Stimulated activated CD4-positive, alpha-beta T cell treated with anti-CD3 and anti-CD28 coated beads, Interleukin-12 subunit alpha, Interleukin-12 subunit beta, amount 100 ng/mL, for 24 hours (primary cell): ENCODE measurements at regions not wholly inside any gene's neighbourhood (a gene's known extent, or its start where the extent isn't known, plus 50 kb on each side); places are given as distances from the start of the nearest gene placed in this dataset.

Source experiments
- DNase-seq, 2 experiments: peaks; one replicate each; pipeline ENCODE4 v3.0.0-alpha.2; 2020; ENCODE audit warnings: low read depth in 2 of 2

- DNase-seq, result no peak
These were observed 1223.9 kb downstream of the BRD1 start for GRCh38 chr22:48603621-48604320.

DNA sequence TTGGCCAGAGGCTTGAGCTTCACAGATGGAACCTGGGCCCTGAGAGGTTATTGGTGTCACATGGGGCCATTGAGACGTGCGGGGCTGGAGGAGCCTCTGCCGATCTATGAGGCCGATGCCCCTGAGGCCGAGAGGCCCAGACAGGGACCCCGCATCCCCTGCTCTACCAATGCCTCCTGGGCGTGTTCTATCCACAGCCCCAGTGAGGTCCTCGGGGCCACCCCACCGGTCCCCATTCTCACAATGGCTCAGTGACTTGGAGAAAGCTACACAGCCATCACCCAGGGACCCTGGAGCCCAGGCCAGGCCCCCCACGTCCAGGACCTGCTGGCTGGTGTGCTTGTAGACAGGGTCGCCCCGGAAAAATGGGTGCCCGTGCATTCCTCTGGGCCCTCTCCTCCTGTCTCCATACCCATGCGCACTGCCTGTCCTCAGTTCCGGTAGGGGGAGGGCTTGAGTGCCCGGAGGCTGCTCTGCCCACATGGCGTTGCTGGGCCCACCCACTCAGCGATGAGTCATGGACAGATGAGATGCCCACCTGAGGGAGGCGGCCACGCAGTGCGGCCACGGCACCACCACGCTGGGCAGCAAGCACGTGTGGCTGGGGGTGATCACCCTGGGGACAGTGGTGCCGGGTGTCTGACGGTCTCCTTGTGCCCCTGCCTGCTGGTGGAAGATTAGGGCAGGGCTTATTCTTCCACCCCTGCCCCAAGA lies 1224.7 kb downstream of the BRD1 start:
- DNase-seq, result no peak

GRCh38 chr22:48600681-48601080 lies 1227.0 kb downstream of the BRD1 start:
- no peak for DNase-seq

GRCh38 chr22:48600171-48600570 lies 1227.5 kb downstream of the BRD1 start:
- DNase-seq, result no peak

DNA sequence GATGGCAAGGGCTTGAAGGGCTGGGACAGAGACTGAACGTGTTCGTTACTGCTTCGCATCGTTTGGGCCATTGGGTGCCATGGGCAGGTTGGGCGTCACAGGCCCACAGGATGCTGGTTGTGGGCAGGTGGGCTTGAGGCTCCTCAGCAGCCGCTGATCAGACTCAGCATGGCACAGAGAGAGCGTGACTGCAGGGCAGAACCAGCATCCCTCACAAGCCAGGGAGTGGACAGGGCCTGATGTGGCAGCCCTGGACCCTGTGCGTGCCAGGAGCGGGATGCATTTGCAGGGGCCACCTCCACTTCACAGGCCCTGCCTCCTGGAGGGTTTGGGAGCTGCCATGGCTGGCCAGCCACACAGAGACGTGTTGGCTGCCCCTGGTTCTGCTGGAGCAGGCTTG lies 1228.3 kb downstream of the BRD1 start:
- DNase-seq, result no peak

GRCh38 chr22:48596111-48596850 lies 1231.4 kb downstream of the BRD1 start:
- DNase-seq, result no peak

DNA sequence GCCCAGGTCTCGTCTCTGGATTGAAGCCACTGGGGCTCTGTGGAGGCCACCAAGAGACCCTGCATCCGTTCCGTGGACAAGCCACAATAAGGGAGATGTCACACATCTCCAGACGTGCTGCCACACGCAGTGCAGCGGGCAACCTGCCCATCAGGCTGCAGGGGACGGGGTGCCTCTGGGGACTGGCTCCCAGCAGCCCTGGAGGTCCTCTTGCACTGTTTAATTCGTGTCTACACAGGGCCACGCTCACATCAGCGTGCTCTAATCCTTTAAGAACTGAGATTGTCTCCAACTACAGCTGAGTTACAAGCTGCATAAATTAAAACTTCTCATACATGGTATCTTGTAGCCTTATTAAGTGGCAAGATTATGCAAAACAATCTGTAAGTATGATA lies 1232.2 kb downstream of the BRD1 start:
- DNase-seq, result no peak

GRCh38 chr22:48594757-48595510 lies 1232.7 kb downstream of the BRD1 start:
- DNase-seq, result no peak

- DNase-seq, result no peak
These were observed 1233.5 kb downstream of the BRD1 start for GRCh38 chr22:48594016-48594756.

GRCh38 chr22:48593551-48593950 lies 1234.1 kb downstream of the BRD1 start:
- DNase-seq, result no peak

DNA sequence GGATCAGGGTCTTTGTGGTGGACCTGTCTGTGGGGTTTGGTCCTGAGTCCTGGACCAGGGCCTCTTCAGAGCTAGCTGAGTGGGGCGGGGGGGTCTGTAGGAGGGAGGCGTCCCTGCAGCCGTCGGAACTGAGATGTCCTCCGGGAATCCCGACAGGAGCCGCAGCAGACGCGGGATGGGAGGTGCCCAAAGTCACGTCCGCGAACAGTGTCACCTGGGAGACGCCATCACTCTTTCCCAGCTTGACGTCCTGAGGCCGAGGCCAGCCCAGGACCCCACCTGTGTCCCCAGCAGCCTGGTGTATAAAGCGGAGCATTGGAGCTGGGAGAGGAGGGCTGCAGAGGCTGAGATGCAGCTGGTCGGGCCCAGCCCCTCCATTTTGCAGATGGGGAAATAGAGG lies 1234.7 kb downstream of the BRD1 start:
- no peak for DNase-seq

GRCh38 chr22:48592488-48592887 lies 1235.2 kb downstream of the BRD1 start:
- DNase-seq, result no peak

DNA sequence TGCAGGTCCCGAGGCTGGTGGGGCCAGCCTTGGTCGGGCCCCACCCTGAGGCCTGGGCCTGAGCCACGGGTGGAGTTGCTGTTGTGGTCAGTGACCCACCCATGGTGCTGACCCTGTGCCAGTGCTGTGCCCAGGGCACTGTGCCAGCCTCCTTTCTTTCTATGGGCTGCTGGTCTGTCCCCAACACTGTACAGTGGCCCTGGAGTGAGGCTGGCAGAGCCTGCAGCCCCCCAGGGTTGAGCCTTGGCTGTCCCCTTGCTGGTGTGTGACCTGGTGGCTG lies 1235.7 kb downstream of the BRD1 start:
- DNase-seq, result no peak

DNA sequence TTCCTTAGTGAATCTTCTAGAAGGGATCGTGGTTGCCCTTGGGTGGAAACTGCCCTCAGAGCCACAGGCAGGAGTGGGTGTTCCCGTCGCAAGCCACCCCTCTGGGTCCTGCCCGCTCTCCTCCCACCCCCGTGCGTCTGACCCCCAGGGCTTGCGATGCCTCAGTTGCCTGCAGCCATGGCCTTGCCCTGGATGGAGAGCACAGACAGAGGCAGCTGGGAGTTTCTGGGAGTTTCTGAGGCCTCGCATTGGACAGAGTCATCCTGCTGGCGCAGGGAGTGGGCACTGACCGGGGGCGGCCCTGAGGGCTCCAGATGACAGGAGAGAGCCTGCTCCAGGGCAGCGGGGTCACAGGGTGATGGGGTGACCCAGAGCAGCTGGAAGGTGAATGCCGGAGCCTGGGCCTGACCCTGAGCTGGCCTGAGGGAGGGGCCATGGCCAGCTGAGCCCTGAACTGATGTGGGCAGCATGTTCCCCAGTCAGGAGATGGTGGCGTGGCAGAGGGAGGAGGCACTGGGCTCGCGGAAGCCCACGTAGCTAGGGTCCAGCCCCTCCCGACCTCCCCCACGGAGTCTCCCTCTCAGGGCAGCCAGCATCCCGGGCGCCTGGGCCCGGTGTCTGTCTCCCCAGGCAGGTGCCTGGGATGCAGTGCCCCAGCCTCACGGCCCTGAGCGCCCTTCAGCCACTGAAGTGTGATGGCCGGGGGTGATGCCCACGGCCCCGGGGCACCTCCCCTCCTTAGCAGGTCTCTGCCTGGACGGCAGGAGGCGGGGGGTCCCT lies 1236.2 kb downstream of the BRD1 start:
- DNase-seq, result no peak

- no peak for DNase-seq
These were observed 1237.8 kb downstream of the BRD1 start for GRCh38 chr22:48589901-48590300.

- no peak for DNase-seq
These were observed 1238.7 kb downstream of the BRD1 start for GRCh38 chr22:48588878-48589450.

DNA sequence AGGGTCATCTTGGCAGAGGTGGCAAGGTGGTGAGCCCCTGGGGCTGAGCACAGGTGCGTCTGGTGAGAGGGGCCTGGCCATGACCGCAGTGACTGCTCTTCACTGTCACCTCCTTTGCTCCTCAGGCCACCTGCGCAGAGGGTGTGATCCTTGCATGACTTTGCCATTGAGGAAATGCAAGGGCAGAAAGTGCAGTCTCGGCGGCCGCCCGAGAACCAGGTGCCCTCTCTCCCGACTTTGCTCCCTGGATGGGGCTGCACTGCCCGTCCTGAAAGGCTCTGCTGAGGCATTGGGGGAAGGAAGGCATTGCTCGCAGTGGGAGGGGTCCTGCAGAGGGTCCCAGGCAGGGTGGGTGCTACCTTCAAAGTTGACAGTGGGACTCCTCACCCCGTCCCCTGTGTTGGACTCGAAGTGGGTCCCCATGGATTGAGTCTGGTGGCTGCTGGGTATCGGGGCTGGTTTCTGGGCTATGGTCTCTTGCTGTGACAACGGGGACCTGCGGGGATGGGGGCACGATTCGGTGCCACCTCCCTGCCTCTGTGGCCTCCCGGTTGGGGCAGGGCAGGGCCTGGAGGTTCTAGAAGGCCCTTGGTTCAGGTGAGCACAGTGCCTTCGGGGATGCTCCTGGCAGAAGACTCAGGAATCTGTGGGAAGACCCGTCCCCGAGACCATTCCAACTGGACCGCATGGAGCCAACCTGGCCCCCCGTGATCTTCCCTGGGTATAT lies 1239.4 kb downstream of the BRD1 start:
- DNase-seq, result no peak

- DNase-seq, result no peak
These were observed 1240.3 kb downstream of the BRD1 start for GRCh38 chr22:48587236-48587865.

DNA sequence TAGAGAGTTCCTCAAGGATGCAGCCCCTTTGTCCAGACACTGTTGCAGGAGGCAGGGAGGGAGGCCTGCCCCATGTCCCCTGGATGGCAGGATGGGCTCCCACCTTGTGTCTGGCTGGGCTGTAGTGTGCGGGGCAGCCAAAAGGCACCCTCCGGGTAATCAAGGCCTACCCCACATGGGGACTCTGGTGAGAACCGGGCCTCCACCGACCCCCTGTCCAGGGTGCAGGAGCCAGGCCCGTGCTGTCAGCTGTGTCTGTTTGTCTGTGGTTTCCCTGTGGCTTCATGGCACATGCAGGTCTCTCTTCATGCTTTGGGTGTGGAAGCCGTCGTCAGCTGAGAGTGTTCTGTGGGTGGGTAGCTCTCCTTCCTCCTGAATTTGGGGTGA lies 1240.9 kb downstream of the BRD1 start:
- no peak for DNase-seq
